Activated CD8-positive, alpha-beta T cell treated with anti-CD3 and anti-CD28 coated beads for 36 hours (primary cell): ENCODE measurements at regions not wholly inside any gene's neighbourhood (a gene's known extent, or its start where the extent isn't known, plus 50 kb on each side); places are given as distances from the start of the nearest gene placed in this dataset.
"Not testable (repeated sequence)": the region's sequence is repeated elsewhere in the genome, so short reads cannot be mapped to it uniquely, and the experiment has no call there.

Experiments
- ATAC-seq: fragments of 200-7000 bp; cut with Tn5 transposase; one replicate; pipeline ENCODE4 v1.10.0; 2021; ENCODE audit warnings: mild to moderate bottlenecking, moderate library complexity
- CTCF ChIA-PET: fragments of 350-600 bp; sonication (Branson Sonifier 250); formaldehyde crosslinking; loops from one replicate; lab custom pipeline; 2021; ENCODE audit warnings: antibody characterized with exemption; lab: Charles Lee
- POLR2A ChIA-PET: fragments of 350-600 bp; sonication (Branson Sonifier 250); formaldehyde crosslinking; loops from one replicate; lab custom pipeline; 2021; ENCODE audit warnings: antibody characterized with exemption; lab: Charles Lee
- DNase-seq: peaks from one replicate; pipeline ENCODE4 v3.0.0-alpha.2; 2020
- H3K27ac Mint-ChIP-seq: one replicate; pipeline ENCODE4 v1.8.0; 2021; ENCODE audit warnings: mild to moderate bottlenecking, mixed read lengths
- H3K27me3 Mint-ChIP-seq: one replicate; pipeline ENCODE4 v1.8.0; 2021; ENCODE audit warnings: mixed read lengths
- H3K36me3 Mint-ChIP-seq: one replicate; pipeline ENCODE4 v1.8.0; 2021; ENCODE audit warnings: low read depth, mixed read lengths
- H3K4me1 Mint-ChIP-seq: one replicate; pipeline ENCODE4 v1.8.0; 2021; ENCODE audit warnings: low read depth, mixed read lengths
- H3K4me3 Mint-ChIP-seq: one replicate; pipeline ENCODE4 v1.8.0; 2021; ENCODE audit warnings: mild to moderate bottlenecking, moderate library complexity, mixed read lengths
- H3K9me3 Mint-ChIP-seq: one replicate; pipeline ENCODE4 v1.8.0; 2021; ENCODE audit warnings: mixed read lengths
- intact Hi-C: fragments of 100-400 bp; cut with micrococcal nuclease; formaldehyde crosslinking; loops from one replicate; pipeline ENCODE4 v1.10.0; 2022
- TF ChIP-seq, protein P1 (sequence below): fragments of 200-600 bp; IDR thresholded peaks from one replicate; pipeline ENCODE4 v1.8.0; 2022; ENCODE audit warnings: antibody characterized with exemption, mild to moderate bottlenecking

DNA sequence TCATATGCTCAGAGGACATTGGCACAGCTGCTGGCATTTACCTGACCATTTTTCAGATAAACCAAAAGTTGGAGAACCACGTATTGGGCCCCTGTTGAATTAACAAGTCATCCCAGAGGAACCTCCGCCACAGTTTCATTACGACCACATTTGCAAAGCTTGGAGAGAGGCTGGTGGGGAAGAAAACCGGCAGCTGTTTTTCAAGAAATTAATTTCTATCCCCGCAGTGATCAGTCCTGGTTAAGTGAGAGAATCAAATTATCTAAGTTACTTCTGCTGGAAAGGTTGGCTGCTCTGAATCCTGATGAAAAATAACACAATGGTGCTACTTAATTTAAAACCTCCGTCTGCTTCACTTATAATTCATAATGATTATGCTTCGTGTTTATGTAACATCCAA lies 737.1 kb upstream of the AUTS2 start:
- no peak for ATAC-seq
- POLR2A ChIA-PET = no interaction called here

DNA sequence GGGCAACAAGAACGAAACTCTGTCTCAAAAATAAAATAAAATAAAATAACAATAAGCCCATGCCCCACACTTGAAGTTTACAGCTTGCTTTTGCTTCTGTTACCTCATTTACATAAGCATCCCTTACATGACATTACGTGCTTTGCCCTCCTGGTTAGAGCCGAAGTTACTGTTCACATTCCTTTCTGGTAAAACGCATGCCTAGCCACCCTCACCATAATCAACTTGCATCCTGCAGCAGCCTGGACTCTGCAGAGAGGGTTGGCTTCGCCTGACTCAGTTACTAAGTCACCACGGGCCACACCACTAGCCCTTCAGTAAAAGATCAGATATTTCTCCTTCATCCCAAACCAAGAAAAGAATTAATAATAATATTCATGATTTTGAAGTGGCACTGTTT lies 736.0 kb upstream of the AUTS2 start:
- Mint-ChIP-seq H3K9me3 (peaks cover 3% of the 10 kb centered on the region), H3K4me3 (no peak overlapping the region), H3K27ac (no peak overlapping the region), H3K27me3 (no peaks in the 10 kb centered on the region), H3K4me1 (no peaks in the 10 kb centered on the region), H3K36me3 (no peaks in the 10 kb centered on the region)
- POLR2A ChIA-PET = no interaction called here
- CTCF ChIA-PET = no interaction called here
- no peak for DNase-seq
- intact Hi-C loops = no loop called here
- TF ChIP-seq, protein P1, sequence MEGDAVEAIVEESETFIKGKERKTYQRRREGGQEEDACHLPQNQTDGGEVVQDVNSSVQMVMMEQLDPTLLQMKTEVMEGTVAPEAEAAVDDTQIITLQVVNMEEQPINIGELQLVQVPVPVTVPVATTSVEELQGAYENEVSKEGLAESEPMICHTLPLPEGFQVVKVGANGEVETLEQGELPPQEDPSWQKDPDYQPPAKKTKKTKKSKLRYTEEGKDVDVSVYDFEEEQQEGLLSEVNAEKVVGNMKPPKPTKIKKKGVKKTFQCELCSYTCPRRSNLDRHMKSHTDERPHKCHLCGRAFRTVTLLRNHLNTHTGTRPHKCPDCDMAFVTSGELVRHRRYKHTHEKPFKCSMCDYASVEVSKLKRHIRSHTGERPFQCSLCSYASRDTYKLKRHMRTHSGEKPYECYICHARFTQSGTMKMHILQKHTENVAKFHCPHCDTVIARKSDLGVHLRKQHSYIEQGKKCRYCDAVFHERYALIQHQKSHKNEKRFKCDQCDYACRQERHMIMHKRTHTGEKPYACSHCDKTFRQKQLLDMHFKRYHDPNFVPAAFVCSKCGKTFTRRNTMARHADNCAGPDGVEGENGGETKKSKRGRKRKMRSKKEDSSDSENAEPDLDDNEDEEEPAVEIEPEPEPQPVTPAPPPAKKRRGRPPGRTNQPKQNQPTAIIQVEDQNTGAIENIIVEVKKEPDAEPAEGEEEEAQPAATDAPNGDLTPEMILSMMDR = no peak
- no peak for ATAC-seq

More for the DNA sequence above, 737.1 kb upstream of the AUTS2 start:
- H3K4me3 Mint-ChIP-seq = no peak overlapping the region
- H3K4me1 Mint-ChIP-seq = no peaks in the 10 kb centered on the region
- H3K9me3 Mint-ChIP-seq = peaks cover 3% of the 10 kb centered on the region
- CTCF ChIA-PET = no interaction called here
- intact Hi-C loops = no loop called here
- H3K27me3 Mint-ChIP-seq = no peaks in the 10 kb centered on the region
- H3K36me3 Mint-ChIP-seq = no peaks in the 10 kb centered on the region
- H3K27ac Mint-ChIP-seq = no peak overlapping the region
- no peak for DNase-seq
- TF ChIP-seq, protein P1 = no peak

DNA sequence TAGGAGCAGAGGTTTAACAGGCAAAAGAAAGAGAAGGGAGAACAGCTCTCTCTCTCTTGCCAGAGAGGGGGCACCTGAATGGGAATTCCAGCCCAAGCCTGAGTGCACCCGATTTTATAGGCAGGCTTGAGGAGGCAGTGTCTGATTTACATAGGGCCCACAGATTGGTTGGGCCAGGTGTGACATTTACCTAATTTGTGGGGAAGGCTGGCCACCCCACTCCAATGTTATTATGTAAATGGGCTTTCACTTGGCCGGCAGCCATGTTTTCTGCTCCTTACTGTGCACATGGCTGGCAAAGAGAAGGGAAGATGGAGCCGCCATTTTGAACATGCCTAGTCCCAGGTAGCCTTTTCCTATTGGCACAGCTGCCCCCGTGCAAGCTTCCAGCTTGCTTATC lies 735.5 kb upstream of the AUTS2 start:
- no peaks in the 10 kb centered on the region for H3K27me3 Mint-ChIP-seq
- peaks cover 3% of the 10 kb centered on the region for H3K9me3 Mint-ChIP-seq
- no peak overlapping the region for H3K4me3 Mint-ChIP-seq
- H3K4me1 Mint-ChIP-seq = no peaks in the 10 kb centered on the region
- ChIA-PET CTCF (no interaction called here), POLR2A (no interaction called here)
- H3K36me3 Mint-ChIP-seq = no peaks in the 10 kb centered on the region
- DNase-seq (no peak), ATAC-seq (no peak)
- TF ChIP-seq, protein P1 = no peak
- no peak overlapping the region for H3K27ac Mint-ChIP-seq
- intact Hi-C loops = no loop called here

DNA sequence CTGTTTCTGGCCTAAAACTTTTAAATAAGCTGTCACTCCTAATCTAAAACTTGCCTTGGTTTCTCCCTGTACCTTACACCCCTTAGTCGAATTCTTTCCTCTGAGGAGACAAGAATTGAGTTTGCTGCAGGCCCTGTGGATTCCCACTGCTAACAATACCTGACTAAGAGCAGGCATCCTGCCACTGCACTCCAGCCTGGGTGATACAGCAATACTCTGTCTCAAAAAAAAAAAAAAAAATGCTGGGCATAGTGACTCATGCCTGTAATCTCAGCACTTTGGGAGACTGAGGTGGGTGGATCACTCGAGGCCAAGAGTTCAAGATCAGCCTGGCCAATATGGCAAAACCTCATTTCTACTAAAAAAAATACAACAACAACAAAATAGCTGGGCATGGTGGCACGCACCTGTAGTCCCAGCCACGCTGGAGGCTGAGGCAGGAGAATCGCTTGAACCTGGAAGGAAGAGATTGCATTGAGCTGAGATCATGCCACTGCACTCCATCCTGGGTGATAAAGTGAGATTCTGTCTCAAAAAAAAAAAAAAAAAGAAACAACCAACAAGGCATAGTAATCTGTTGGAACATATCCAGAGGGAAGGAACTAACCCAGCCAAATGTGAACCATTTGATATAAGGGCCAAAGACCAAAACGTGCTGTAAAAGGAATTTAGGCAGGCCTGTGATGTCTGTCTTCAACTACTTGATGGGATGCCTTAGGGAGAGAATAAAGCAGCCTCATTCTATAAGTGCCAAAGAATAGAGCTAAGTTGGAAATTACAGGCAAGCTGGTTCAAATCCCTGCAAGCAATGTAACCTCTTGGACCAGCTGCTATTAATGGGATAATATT lies 732.7 kb upstream of the AUTS2 start:
- intact Hi-C loops = no loop called here
- ChIA-PET POLR2A (no interaction called here), CTCF (no interaction called here)
- Mint-ChIP-seq H3K9me3 (peaks cover 7% of the 10 kb centered on the region), H3K4me3 (no peak overlapping the region), H3K27me3 (no peaks in the 10 kb centered on the region), H3K27ac (no peak overlapping the region), H3K36me3 (no peaks in the 10 kb centered on the region), H3K4me1 (no peaks in the 10 kb centered on the region)
- TF ChIP-seq, protein P1 = no peak
- no peak for DNase-seq
- ATAC-seq = no peak

DNA sequence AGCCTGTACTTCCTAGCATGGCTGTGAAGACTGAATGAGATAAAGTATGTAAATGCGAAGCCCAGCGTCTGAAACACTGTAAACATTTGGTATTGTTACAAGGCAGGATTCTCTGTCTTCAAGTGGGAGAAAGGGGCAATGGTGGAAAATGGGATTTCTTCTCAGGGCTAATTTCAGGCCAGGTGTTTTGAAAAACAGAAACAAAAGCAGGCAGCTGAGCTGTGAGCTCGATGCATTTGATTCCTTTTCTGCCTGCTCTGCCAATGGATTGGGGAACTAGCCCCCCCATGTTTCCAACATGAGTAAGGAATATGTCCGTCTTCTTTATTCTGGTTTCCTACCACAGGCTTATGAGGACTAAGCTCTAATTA lies 732.1 kb upstream of the AUTS2 start:
- ChIA-PET POLR2A (no interaction called here), CTCF (no interaction called here)
- no peak for DNase-seq
- Mint-ChIP-seq H3K27ac (no peak overlapping the region), H3K27me3 (no peaks in the 10 kb centered on the region), H3K4me3 (no peak overlapping the region), H3K36me3 (no peaks in the 10 kb centered on the region), H3K4me1 (no peaks in the 10 kb centered on the region), H3K9me3 (peaks cover 7% of the 10 kb centered on the region)
- intact Hi-C loops = no loop called here
- TF ChIP-seq, protein P1 = no peak
- ATAC-seq = no peak

DNA sequence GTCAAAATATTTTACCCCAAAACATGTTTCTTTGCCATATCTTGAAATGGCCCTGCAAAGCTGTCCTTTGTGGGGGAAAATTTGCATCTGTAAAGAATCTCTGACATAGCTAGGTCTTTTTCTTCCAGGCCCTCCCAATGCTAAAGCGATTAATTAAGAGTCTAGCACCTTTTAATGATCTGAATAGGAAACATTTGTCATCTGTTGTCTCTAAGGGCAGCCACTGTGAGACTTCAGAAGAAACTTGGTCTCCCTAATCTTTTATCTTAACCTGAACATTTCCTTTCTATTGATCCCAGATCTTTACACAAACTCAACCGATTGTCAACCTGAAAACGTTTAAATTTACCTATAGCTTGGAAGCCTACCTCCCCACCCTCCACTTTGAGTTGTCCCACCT lies 731.6 kb upstream of the AUTS2 start:
- H3K27me3 Mint-ChIP-seq, H3K4me1 Mint-ChIP-seq, DNase-seq, CTCF ChIA-PET, intact Hi-C loops, H3K4me3 Mint-ChIP-seq, POLR2A ChIA-PET, H3K9me3 Mint-ChIP-seq, H3K27ac Mint-ChIP-seq, H3K36me3 Mint-ChIP-seq, ATAC-seq: not testable (repeated sequence)
